Left ventricle myocardium superior (tissue), 1 donor: ENCODE measurements at regions not wholly inside any gene's neighbourhood (a gene's known extent, or its start where the extent isn't known, plus 50 kb on each side); places are given as distances from the start of the nearest gene placed in this dataset.
A peak's percentile ranks its signal among the peaks of the same experiment; 100 is the strongest.
"Not testable (repeated sequence)": the region's sequence is repeated elsewhere in the genome, so short reads cannot be mapped to it uniquely, and the experiment has no call there.

Experiments
- ATAC-seq: fragments of 200-7000 bp; cut with Tn5 transposase; one replicate; pipeline ENCODE4 v1.9.1; 2020; ENCODE audit warnings: mild to moderate bottlenecking, moderate library complexity
- DNase-seq: peaks from one replicate; pipeline ENCODE4 v3.0.0-alpha.2; 2020
- intact Hi-C: fragments of 100-400 bp; cut with micrococcal nuclease; formaldehyde crosslinking; loops from one replicate; pipeline ENCODE4 v1.11.0; 2022
- donor health status: DM: no; HTN: yes; CAD: no; lungs with severe emphysema.

DNA sequence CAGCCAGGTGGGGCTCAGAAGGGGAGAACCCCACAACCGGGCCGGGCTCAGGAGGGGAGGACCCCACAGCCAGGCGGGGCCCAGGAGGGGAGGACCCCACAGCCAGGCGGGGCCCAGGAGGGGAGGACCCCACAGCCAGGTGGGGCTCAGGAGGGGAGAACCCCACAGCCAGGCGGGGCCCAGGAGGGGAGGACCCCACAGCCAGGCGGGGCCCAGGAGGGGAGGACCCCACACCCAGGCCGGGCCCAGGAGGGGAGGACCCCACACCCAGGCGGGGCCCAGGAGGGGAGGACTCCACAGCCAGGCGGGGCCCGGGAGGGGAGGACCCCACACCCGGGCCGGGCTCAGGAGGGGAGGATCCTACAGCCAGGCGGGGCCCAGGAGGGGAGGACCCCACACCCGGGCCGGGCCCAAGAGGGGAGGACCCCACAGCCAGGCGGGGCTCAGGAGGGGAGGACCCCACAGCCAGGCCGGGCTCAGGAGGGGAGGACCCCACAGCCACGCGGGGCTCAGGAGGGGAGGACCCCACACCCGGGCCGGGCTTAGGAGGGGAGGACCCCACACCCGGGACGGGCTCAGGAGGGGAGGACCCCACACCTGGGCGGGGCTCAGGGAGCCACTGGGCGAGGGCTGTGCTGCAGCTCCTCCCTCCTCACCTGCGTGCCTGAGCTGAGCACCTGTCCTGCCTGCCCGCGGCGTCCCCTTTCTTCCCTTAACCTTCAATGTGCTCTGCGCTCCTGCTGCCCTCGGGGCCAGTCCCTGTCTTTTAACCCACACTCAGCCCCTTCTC is 131.4 kb downstream of the IGLL1 start:
- intact Hi-C loops, DNase-seq, ATAC-seq: not testable (repeated sequence)

DNA sequence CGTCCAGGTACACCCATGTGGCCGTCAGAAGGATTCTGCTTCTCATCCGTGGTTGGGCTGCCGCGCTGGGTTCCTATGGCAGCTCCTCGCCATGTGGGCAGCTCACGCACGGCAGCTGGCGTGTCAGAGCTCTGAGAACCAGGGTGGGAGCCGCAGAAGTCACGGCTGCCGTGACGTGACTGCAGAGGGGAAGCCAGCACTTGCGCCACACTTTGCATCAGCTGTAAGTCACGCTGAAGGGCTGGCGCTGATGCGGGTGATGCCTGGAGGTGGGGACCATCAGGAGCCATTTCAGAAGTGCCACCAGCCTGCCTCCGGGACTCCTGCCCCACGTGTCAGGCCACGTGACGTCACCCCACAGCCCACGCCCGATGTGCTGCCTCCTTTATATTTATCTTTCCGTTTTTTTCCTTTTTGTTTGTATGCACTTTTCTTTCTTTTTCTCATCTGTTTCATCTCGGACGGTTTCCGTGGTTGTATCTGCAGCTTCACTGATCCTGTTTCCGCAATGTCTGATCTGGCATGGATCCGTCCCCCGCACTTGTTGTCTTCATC is 133.2 kb downstream of the IGLL1 start:
- intact Hi-C loops: no loop called here
- DNase-seq: no peak
- ATAC-seq: no peak

DNA sequence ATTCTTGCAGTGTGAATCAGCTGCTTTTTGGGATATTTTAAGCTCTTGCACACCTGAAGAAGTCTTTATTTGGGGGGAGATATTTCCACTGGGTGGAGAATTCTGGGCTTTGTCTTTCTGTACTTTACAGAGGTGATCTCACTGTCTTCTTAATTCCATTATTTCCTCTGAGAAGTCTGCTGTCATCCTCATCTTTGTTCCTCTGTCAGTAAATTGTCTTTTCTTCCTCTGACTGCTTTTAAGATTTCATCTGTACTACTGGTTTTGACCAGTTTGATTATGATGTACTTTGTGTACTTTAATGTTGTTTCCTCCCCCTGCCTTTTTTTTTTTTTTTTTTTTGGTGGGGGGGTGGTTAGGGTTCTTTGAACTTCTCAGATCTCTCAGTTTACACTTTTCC is 133.9 kb downstream of the IGLL1 start:
- ATAC-seq, DNase-seq, intact Hi-C loops: not testable (repeated sequence)

DNA sequence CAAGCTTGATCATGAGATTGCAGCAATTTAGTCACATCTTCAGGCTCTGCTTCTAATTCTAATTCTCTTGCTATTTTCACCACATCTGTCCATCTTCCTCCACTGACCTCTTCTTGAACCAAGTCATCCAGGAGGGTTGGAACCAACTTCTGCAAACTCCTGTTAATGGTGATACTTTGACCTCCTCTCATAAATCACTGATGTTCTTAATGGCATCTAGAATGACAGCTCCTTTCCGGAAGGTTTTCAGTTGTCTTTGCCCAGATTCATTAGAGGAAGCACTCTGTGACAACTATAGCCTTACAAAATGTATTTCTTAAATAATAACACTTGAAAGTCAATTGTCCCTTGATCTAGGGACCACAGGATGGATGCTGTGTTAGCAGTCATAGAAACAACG is 136.2 kb downstream of the IGLL1 start:
- intact Hi-C loops, DNase-seq, ATAC-seq: not testable (repeated sequence)

DNA sequence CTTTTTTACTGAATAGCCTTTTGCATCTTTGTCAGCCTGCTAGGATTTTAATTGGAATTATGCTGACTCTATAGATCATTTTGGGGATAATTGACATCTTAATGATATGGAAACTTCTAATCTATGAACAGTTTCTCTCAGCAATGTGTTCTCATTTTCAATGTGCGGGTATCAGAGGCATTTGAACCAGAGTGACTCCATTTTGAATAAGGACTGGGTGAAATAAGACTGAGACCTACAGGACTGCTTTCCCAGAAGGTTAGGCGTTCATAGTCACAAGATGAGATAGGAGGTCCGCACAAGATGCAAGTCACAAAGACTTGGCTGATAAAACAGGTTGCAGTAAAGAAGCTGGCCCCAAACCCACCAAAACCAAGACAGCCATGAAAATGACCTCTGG is 140.5 kb downstream of the IGLL1 start:
- intact Hi-C loops, DNase-seq, ATAC-seq: not testable (repeated sequence)

DNA sequence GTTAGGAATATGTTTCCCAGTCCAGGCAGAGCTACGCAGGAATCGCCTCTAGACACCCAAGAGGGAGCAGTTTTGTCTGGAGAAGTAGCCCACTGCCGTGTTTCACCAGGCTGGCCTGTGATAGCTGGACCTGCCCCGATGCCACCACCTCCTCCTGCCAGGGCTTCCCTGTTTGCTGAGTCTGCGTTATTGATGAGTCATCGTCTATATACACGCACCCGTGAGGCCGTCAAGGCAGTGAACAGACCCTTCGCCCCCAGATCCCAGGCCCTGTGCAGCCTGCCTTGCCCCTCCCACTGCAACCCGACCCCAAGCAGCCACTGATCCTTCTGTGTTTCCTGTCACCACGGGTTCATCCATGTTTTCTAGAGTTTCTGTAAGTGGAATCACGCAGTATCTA is 141.9 kb downstream of the IGLL1 start:
- ATAC-seq: no peak
- DNase-seq: no peak
- intact Hi-C loops: no loop called here

DNA sequence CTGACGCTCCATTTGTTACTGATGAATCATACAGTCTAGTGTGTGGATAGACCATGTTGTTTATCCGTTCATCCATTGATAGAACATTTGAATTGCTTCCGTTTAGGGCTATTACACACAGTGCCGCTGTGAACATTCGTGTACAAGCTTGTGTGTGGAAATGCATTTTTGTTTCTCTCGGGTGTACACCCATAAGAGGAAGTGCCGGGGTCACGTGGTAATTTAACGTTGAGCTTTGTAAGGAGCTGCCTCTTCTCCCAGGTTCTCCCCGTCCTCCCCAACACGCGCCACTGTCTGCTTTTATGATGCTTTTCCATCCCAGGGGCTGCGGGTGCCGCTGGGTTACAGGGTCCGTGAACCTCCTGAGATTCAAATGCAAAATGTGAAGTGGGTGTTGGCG is 142.3 kb downstream of the IGLL1 start:
- DNase-seq (no peak), ATAC-seq (no peak)
- intact Hi-C loops: no loop called here

DNA sequence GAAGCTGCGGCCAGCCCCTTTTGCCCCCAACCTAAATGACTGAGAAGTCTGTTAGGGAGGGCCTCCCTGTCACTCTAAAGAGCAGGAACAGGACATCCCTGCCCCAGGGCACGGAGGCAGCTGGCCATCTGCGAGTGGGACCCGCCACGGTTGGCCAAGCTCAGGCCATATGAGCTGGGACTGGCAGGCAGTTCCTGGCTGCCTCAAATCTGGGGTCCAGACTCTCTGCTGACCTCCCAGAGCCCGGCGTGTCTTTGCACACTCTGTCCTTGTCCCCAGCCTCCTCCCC is 143.0 kb downstream of the IGLL1 start:
- ATAC-seq, intact Hi-C loops, DNase-seq: not testable (repeated sequence)

DNA sequence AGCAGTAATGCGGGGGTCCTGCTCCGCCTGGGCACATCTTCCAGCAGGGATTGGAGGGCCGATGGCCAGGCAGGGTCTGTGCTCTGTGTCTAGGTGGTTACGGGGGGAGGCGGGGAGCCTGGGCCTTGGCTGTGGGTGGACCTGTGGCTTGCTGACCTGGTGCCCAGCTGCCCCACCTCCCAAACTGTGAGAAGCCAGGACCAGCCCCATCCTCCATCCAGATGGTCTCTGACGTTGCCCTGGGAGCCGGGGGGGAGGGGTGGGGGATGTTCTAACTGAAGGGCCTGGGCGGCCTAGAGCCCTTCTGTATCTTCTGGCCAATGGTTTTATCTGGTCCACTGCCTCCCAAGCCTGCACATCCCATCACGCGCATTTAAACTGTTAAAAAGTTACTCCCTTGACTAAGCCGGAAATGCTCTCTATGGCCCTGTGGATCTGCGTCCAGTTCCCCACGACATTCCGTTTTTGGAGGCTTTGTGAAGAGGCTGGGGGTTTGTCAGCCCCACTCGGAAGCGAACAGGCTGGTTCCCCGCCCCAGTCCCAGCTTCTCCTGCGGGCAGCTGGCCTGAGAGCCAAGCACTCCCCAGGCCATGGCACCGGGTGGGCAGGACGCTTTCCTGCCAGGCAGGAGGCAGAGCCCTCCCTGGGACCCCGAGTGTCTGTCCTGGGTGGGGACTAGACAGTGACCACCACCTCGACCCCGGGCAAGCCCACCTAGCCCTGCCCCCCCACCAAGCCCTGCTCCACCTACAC is 143.6 kb downstream of the IGLL1 start:
- intact Hi-C loops, DNase-seq, ATAC-seq: not testable (repeated sequence)

DNA sequence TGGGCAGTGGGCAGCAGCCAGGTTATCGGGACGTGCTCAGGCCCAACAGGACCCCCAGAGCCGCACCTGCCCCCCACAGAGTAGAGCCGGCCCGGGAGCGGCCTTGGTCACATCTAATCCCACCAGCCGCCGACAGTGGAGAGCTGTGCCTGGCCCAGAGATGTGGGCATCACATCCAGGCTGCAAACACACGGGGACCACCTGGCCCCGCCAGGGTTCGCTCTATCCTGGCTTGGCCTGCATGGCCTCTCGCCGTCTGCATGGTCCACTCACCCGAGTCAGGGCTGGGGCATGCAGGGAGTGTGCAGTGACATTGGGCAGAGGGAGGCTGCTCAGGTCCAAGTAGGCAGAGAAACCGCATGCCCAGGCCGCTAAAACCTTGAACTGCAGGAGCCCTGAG is 144.9 kb downstream of the IGLL1 start:
- DNase-seq, ATAC-seq, intact Hi-C loops: not testable (repeated sequence)

DNA sequence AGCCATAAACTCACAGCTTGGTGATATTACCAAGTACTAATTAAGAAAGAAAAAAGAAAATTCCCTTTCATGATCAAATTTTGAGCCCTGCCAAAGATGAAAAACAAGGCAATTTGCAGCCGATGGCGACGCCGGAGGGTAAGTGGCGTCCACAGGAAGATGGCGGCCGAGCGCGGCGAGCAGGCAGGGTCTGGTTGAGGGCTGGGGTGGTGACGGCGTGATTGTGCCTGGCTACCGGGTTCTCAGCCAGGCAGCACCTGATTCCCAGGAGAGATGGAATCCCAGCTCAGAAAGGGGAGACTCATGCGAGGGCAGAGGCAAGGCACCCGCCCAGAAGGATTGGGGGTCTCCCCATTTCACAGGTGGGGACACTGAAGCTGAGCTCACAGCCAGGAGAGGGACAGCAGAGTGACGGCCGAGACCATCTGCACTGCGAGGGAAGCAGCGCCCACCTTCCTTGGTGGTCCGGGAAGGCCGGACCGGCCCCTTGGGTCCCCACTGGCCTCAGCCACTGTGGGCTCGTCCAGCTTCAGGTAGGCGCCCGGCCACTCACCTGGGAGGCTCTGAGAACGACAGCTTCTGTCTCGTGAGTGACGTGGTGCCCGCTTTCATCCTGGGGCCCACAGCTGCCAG is 145.8 kb downstream of the IGLL1 start:
- ATAC-seq, intact Hi-C loops, DNase-seq: not testable (repeated sequence)

DNA sequence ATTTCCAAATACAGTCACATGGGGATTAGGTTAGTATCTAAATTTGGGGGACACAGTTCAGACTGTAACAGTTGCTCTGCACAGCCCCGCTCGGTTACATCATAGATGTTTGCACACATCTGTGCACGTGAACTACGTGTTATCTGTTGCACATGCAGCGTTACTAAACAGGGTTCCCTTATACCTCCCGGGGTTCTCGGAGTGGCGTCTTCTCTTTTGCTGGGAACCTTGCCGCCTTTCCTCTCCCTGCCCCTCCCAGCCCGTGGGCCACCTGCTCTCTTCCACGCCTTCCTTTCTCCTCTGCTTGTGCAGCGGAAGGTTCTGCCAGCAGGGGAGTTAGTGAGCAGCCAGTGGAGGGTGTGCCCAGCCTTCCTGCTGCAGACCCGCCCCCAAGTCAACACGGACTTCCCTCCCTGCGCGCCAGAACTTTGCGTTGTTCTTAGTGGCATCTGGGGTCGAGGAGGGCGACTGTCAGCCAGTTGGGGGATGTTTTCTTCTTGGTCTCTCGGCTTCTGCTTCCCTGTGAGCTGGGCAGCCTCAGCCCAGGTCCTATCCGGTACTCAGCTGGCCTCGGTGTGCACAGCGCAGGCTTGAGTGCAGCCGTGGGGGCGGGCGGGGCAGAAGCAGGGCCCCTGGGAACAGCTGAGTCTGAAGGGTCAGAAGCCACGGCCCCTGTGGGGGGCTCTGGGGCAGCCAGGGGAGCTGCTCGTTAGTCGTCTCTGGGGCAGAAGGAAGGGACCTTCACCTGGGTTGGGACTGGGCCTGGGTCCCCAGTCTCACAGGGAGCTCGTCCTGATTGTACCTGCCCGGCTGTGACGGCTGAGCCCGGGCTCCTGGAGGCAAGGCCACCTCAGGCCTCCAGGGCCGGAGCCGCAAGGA is 146.7 kb downstream of the IGLL1 start:
- ATAC-seq: peak; percentile 90
- intact Hi-C loops, DNase-seq: not testable (repeated sequence)

DNA sequence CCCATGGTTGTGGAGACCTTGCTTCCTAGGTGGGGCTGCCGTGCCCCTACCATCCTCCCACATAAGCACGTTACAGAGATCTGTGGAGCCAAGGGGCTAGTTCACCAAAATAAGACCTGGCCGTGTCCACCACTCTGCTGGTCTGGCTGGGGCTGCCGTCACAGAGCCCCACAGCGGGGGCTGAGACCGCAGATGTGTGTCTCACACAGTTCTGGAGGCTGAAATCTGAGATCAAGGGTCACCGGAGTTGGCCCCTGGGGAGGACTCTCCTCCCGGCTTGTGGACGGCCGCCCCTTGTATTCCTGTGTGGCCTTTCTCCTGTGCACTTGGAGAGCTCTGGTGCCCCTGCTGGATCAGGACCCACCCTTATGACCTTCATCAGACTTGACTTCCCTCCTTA is 147.4 kb downstream of the IGLL1 start:
- ATAC-seq, DNase-seq, intact Hi-C loops: not testable (repeated sequence)

DNA sequence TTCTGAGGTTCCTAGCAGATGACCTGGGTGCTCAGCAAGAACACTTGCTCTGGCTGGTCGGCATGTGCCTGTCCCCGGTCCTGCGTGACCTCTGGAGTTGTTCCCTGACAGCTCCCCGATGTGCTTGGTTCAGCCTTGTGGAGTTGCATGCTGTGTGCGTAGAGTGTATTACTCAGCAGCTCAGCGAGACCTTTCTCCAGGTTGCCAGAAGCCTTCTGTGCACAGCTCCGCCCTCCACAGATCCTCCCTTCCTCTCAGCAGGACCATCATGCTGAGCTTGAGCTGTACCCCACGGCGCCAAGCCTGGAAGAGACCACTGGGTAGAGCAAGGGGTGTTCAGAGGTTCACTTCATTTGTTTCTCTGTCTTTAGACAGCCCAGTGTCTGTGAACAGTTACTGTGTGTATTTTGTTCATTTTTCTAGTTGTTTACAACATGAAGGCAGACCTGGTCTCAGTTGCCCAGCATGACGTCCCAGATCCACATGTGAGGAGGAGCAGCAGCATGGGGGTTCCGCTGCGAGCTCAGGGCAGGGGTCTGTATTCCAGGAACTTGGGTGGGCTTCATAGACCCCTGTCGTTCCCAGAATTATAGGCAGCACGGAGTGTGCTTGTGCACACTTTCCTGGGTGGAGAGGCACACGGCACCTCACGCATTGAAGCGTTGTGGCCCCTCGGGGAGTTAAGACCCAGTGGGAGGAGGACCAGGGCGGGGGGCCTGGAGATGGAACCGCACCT is 148.6 kb downstream of the IGLL1 start:
- DNase-seq (no peak), ATAC-seq (peak; percentile 31)
- intact Hi-C loops: no loop called here

DNA sequence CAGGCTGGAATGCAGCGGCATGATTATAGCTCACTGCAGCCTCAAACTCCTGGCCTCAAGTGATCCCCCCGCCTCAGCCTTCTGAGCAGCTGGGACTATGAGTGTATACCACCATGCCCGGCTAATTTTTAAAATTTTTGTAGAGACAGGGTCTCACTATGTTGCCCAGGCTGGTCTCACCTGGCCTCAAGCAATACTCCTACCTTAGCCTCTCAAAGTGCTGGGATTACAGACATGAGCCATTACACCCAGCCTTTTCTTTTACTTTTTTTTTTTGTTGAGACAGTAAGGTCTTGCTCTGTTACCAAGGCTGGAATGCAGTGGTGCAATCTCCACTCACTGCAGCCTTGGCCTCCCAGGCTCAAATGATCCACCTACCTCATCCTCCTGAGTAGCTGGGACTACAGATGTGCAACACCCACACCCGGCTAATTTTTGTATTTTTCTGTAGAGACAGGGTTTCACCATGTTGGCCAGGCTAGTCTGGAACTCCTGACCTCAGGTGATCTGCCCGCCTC is 155.5 kb downstream of the IGLL1 start:
- ATAC-seq, DNase-seq, intact Hi-C loops: not testable (repeated sequence)

DNA sequence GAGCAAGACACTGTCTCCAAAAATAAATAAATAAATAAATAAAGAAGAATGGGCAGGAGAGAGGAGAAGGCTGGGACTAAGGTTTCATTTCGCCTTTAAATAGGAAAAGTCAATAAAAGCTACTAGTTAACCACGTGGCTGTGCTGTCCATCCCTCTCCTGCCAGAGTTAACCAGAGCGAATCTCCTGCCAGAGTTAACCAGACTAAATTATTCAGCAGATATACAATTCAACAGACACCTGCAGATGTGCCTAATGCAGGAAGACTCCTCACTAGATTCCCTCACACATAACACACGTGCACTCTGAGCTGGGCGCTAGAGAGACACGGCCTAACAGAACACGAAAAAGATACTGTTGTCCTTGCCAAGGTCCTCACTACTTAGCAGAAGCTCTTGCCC is 156.1 kb downstream of the IGLL1 start:
- intact Hi-C loops: no loop called here
- DNase-seq (no peak), ATAC-seq (no peak)

DNA sequence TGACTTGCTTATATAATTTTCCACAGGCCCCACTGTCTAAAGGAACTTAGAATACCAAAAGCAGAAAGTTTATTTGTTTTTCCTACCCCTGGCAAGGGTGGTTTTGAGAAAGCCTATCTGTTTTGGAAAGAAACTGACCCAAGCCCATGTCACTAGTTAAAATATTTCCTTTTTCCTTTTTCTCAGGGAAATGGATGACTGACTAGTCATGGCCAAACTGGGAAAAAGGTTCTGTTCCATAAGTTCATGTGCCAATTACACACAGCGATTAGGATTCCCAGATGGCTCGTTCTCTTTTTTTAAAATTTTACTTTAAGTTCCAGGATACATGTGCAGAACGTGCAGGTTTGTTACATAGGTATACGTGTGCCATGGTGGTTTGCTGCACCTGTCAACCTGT is 157.8 kb downstream of the IGLL1 start:
- intact Hi-C loops, DNase-seq, ATAC-seq: not testable (repeated sequence)

DNA sequence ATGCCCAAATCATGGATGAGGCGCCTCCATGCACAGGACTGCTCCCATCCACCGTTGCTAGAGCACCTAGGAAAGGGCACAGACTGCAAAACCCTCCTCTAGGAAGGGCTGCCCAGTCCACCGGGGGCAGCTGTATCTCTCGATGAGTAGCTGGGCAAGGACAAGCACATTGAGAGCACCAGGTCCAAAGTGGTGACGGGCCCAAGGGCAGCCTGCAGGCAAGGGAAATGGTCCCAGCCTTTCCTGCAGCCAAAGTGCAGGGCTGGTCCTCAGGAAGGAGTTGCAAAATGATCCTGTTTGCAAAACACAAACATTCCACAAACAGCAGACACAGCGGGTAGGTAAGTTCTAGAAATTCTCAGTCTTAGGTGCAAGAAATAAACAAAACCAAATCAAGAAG is 158.8 kb downstream of the IGLL1 start:
- intact Hi-C loops, DNase-seq, ATAC-seq: not testable (repeated sequence)
